Ovary (tissue), 3 donors: ENCODE measurements at regions not wholly inside any gene's neighbourhood (a gene's known extent, or its start where the extent isn't known, plus 50 kb on each side); places are given as distances from the start of the nearest gene placed in this dataset.

Experiments
- POLR2A ChIP-seq: fragments of 450-650 bp; IDR thresholded peaks from one replicate; pipeline ENCODE4 v1.6.1; 2017; ENCODE audit warnings: antibody characterized with exemption, mild to moderate bottlenecking, moderate library complexity
- TF ChIP-seq, protein P1 (sequence below), 3 donors: fragments of 450-650 bp in 2 of 3; fragments of 200-600 bp in 1 of 3; IDR thresholded peaks; one replicate each; pipeline versions ENCODE4 v1.5.1 to v1.8.0; 2016 to 2022; ENCODE audit warnings: antibody characterized with exemption in 3 of 3, mild to moderate bottlenecking in 1 of 3
- donor health status: DM: no; HTN: no; CAD: no.

DNA sequence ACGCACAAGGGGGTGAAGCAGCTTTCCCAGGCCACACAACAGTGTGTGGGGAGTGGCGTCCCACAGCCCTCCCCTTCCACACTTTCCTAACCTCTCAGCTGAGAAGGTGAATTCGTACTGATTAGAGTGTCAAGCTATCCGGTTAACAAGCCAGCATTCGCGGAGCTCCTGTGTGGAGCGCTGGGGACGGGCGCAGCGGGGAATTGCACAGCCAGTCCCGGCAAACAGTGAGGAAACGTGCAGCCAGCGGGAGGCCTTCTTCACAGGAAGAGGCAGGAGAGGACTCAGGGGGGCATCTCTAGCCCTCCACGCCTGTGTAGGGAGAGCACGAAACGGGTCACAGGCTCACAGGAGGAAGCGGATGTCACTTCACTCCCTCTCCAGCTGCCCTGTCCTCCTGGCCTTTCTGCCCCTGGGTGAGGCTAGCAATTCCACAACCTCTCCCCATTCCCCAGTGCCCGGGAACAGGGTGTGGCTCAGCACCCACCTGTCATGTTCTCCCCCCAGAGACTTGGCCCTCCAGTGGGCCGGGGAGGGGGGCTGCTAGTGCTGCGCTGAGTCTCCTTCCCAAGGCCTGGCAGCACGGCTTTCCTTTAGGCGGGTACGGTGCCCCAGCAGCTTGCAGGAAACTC is 117.3 kb downstream of the CPZ start:
- TF ChIP-seq POLR2A = no peak
- TF ChIP-seq, protein P1, sequence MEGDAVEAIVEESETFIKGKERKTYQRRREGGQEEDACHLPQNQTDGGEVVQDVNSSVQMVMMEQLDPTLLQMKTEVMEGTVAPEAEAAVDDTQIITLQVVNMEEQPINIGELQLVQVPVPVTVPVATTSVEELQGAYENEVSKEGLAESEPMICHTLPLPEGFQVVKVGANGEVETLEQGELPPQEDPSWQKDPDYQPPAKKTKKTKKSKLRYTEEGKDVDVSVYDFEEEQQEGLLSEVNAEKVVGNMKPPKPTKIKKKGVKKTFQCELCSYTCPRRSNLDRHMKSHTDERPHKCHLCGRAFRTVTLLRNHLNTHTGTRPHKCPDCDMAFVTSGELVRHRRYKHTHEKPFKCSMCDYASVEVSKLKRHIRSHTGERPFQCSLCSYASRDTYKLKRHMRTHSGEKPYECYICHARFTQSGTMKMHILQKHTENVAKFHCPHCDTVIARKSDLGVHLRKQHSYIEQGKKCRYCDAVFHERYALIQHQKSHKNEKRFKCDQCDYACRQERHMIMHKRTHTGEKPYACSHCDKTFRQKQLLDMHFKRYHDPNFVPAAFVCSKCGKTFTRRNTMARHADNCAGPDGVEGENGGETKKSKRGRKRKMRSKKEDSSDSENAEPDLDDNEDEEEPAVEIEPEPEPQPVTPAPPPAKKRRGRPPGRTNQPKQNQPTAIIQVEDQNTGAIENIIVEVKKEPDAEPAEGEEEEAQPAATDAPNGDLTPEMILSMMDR (IDR thresholded peaks at IDR 0.05) = no peak
